ENCODE measurements at regions not wholly inside any gene's neighbourhood (a gene's known extent, or its start where the extent isn't known, plus 50 kb on each side); places are given as distances from the start of the nearest gene placed in this dataset.

- TF ChIP-seq CTCF (IDR thresholded peaks at IDR 0.05) (no peak), REST (IDR thresholded peaks at IDR 0.05) (no peak), POLR2A (IDR thresholded peaks at IDR 0.05; ENCODE audit: low read length) (no peak), BCL3 (IDR thresholded peaks at IDR 0.05) (no peak), ELK1 (IDR thresholded peaks at IDR 0.05; ENCODE audit: low read depth, low read length) (no peak), JUN (IDR thresholded peaks at IDR 0.05) (no peak), USF2 (IDR thresholded peaks at IDR 0.05) (no peak), EP300 (IDR thresholded peaks at IDR 0.05) (no peak), CHD4 (IDR thresholded peaks at IDR 0.05; ENCODE audit: borderline replicate concordance) (no peak), POLR2AphosphoS2 (conservative IDR thresholded peaks at IDR 0.05; ENCODE audit: low read length) (no peak)
These were observed 61.7 kb upstream of the MBNL2 start for GRCh38 chr13:97160421-97160820.

Measured in A549 (cell line).